Ovary (tissue), 3 donors: ENCODE measurements at regions not wholly inside any gene's neighbourhood (a gene's known extent, or its start where the extent isn't known, plus 50 kb on each side); places are given as distances from the start of the nearest gene placed in this dataset.

Source experiments
- CTCF ChIP-seq, 3 donors: fragments of 450-650 bp in 2 of 3; fragments of 200-600 bp in 1 of 3; IDR thresholded peaks; one replicate each; pipeline versions ENCODE4 v1.5.1 to v1.8.0; 2016 to 2022; ENCODE audit warnings: antibody characterized with exemption in 3 of 3, mild to moderate bottlenecking in 1 of 3
- EP300 ChIP-seq: sonication (generic); formaldehyde crosslinking; IDR thresholded peaks from one replicate; pipeline ENCODE4 v1.6.1; 2017; ENCODE audit warnings: antibody characterized with exemption
- POLR2A ChIP-seq: fragments of 450-650 bp; IDR thresholded peaks from one replicate; pipeline ENCODE4 v1.6.1; 2017; ENCODE audit warnings: antibody characterized with exemption, mild to moderate bottlenecking, moderate library complexity
- donor health status: DM: no; HTN: no; CAD: no.

GRCh38 chr16:51941412-51941811 lies 605.5 kb downstream of the TOX3 start:
- TF ChIP-seq CTCF (IDR thresholded peaks at IDR 0.05) (no peak), EP300 (no peak), POLR2A (no peak)
